ENCODE measurements at regions not wholly inside any gene's neighbourhood (a gene's known extent, or its start where the extent isn't known, plus 50 kb on each side); places are given as distances from the start of the nearest gene placed in this dataset.

GRCh38 chr5:116964438-116964837 is 389.8 kb upstream of the SEMA6A start:
- Mint-ChIP-seq H3K9me3 (peaks cover 32% of the 10 kb centered on the region), H3K4me3 (no peak overlapping the region), H3K27me3 (ENCODE audit: low read depth) (no peaks in the 10 kb centered on the region), H3K4me1 (peaks cover 9% of the 10 kb centered on the region), H3K36me3 (peaks cover 19% of the 10 kb centered on the region), H3K27ac (no peak overlapping the region)
- DNase-seq (ENCODE audit: low spot score) (no peak), ATAC-seq (no peak)
- TF ChIP-seq CREM (CRISPR knock-in tag; IDR thresholded peaks at IDR 0.05) (no peak), ESRRA (CRISPR knock-in tag; IDR thresholded peaks at IDR 0.05; ENCODE audit: borderline replicate concordance) (no peak), FOXK1 (CRISPR knock-in tag; IDR thresholded peaks at IDR 0.05) (no peak), NR1H2 (CRISPR knock-in tag; IDR thresholded peaks at IDR 0.05) (no peak)
- CTCF ChIA-PET = no interaction called here
- POLR2A ChIA-PET = no interaction called here

DNA sequence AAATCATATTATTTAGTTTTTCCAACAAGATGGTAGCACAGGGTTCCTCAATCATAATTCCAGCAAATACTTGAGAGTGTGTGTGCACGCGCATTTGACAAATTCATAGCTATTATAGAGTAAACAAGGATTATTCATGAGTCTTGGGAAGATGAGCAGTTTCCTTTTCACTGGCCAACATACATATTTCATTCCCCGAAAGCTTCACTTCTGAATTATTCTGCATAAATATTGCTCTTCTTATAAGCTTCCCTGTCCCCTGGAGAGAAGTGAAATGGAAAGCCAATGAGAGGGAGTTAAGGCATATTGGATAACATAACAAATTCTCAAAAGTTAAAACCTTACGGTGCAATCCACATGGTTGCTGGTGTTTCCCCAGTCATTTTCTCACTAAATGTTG is 386.4 kb upstream of the SEMA6A start:
- POLR2A ChIA-PET = no interaction called here
- TF ChIP-seq, protein P1, sequence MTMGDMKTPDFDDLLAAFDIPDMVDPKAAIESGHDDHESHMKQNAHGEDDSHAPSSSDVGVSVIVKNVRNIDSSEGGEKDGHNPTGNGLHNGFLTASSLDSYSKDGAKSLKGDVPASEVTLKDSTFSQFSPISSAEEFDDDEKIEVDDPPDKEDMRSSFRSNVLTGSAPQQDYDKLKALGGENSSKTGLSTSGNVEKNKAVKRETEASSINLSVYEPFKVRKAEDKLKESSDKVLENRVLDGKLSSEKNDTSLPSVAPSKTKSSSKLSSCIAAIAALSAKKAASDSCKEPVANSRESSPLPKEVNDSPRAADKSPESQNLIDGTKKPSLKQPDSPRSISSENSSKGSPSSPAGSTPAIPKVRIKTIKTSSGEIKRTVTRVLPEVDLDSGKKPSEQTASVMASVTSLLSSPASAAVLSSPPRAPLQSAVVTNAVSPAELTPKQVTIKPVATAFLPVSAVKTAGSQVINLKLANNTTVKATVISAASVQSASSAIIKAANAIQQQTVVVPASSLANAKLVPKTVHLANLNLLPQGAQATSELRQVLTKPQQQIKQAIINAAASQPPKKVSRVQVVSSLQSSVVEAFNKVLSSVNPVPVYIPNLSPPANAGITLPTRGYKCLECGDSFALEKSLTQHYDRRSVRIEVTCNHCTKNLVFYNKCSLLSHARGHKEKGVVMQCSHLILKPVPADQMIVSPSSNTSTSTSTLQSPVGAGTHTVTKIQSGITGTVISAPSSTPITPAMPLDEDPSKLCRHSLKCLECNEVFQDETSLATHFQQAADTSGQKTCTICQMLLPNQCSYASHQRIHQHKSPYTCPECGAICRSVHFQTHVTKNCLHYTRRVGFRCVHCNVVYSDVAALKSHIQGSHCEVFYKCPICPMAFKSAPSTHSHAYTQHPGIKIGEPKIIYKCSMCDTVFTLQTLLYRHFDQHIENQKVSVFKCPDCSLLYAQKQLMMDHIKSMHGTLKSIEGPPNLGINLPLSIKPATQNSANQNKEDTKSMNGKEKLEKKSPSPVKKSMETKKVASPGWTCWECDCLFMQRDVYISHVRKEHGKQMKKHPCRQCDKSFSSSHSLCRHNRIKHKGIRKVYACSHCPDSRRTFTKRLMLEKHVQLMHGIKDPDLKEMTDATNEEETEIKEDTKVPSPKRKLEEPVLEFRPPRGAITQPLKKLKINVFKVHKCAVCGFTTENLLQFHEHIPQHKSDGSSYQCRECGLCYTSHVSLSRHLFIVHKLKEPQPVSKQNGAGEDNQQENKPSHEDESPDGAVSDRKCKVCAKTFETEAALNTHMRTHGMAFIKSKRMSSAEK (CRISPR knock-in tag; IDR thresholded peaks at IDR 0.05; ENCODE audit: borderline replicate concordance) = no peak
- TF ChIP-seq USF2 (CRISPR knock-in tag; IDR thresholded peaks at IDR 0.05) = no peak
- no peak for TF ChIP-seq ETV6 (CRISPR knock-in tag; IDR thresholded peaks at IDR 0.05)
- no peak for TF ChIP-seq SMAD3 (CRISPR knock-in tag; IDR thresholded peaks at IDR 0.05; ENCODE audit: borderline replicate concordance)
- Mint-ChIP-seq H3K9me3 (peaks cover 8% of the 10 kb centered on the region), H3K4me3 (no peak overlapping the region), H3K36me3 (no peaks in the 10 kb centered on the region; the same call in 1 of the 2 replicates), H3K27me3 (ENCODE audit: low read depth) (no peaks in the 10 kb centered on the region), H3K27ac (no peak overlapping the region), H3K4me1 (peaks cover 10% of the 10 kb centered on the region)
- CTCF ChIA-PET = no interaction called here
- ATAC-seq (no peak), DNase-seq (ENCODE audit: low spot score) (no peak)

GRCh38 chr5:116959843-116960242 is 385.2 kb upstream of the SEMA6A start:
- ChIA-PET CTCF (no interaction called here), POLR2A (no interaction called here)
- TF ChIP-seq SMAD3 (CRISPR knock-in tag; IDR thresholded peaks at IDR 0.05; ENCODE audit: borderline replicate concordance) (no peak), ZNF396 (CRISPR knock-in tag; IDR thresholded peaks at IDR 0.05; ENCODE audit: borderline replicate concordance) (no peak), CBFB (CRISPR knock-in tag; IDR thresholded peaks at IDR 0.05; ENCODE audit: low read depth) (no peak), NFYB (CRISPR knock-in tag; conservative IDR thresholded peaks at IDR 0.05; ENCODE audit: low read depth) (no peak), ZNF512 (CRISPR knock-in tag; IDR thresholded peaks at IDR 0.05; ENCODE audit: borderline replicate concordance) (no peak)
- Mint-ChIP-seq H3K4me3 (no peak overlapping the region), H3K4me1 (peaks cover 13% of the 10 kb centered on the region), H3K27me3 (ENCODE audit: low read depth) (no peaks in the 10 kb centered on the region), H3K36me3 (no peaks in the 10 kb centered on the region), H3K27ac (no peak overlapping the region), H3K9me3 (no peaks in the 10 kb centered on the region)
- DNase-seq (ENCODE audit: low spot score) (no peak), ATAC-seq (no peak)
